ENCODE measurements at regions not wholly inside any gene's neighbourhood (a gene's known extent, or its start where the extent isn't known, plus 50 kb on each side); places are given as distances from the start of the nearest gene placed in this dataset.

- Histone ChIP-seq H3K4me2 (ENCODE audit: low read length) (no peak overlapping the region), H4K20me1 (ENCODE audit: insufficient read depth) (no peaks in the 10 kb centered on the region), H3K9me2 (ENCODE audit: insufficient read depth) (no peaks in the 10 kb centered on the region), H3K27ac (ENCODE audit: low read depth, low read length) (no peak overlapping the region), H3K4me1 (ENCODE audit: control insufficient read depth in 1 of 2, insufficient read depth in 2 of 2, low read length in 2 of 2) (no peaks in the 10 kb centered on the region), H3K4me3 (replicated peaks in 1 of 2; ENCODE audit: low read depth in 1 of 2, low read length in 2 of 2) (no peak overlapping the region), H3K9ac (ENCODE audit: low read length) (no peak overlapping the region), H3K9me3 (ENCODE audit: control insufficient read depth in 1 of 2, insufficient read depth in 1 of 2, low read depth in 1 of 2, low read length in 2 of 2) (no peaks in the 10 kb centered on the region), H3K79me2 (ENCODE audit: insufficient read depth, low read length) (no peaks in the 10 kb centered on the region), H3K36me3 (ENCODE audit: control insufficient read depth in 1 of 2, insufficient read depth in 2 of 2, low read length in 2 of 2) (no peaks in the 10 kb centered on the region), H2AFZ (ENCODE audit: low read depth, low read length, poor library complexity, severe bottlenecking) (no peak overlapping the region), H3K27me3 (ENCODE audit: insufficient read depth, low read length) (no peaks in the 10 kb centered on the region)
- RAD21 ChIA-PET (ENCODE audit: low non-redundant PET in 1 of 2, low total read pairs in 2 of 2, uncharacterized antibody in 2 of 2, unreplicated experiment in 2 of 2), result no interaction called here
- CTCF ChIA-PET, result no interaction called here
- DNase-seq (ENCODE audit: low read depth, low spot score) (no peak), ATAC-seq (no peak)
- intact Hi-C loops (cut with micrococcal nuclease), result no loop called here
- no TSS peak for BruUV-seq (replicated peaks)
- POLR2A ChIA-PET, result no interaction called here
- TF ChIP-seq ZFX (IDR thresholded peaks at IDR 0.05) (no peak), POLR2A (IDR thresholded peaks at IDR 0.05; ENCODE audit: borderline replicate concordance, extremely low read depth, insufficient read depth, insufficient read length) (no peak), EZH2phosphoT487 (IDR thresholded peaks at IDR 0.05; ENCODE audit: borderline replicate concordance) (no peak), CBX3 (IDR thresholded peaks at IDR 0.05; ENCODE audit: low read depth) (no peak), MAX (IDR thresholded peaks at IDR 0.05) (no peak), CTCF (IDR thresholded peaks at IDR 0.05 in 2 of 3, conservative IDR thresholded peaks at IDR 0.05 in 1 of 3; ENCODE audit: borderline replicate concordance in 1 of 3, insufficient read depth in 1 of 3, low read depth in 2 of 3, low read length in 2 of 3) (no peak), RAD21 (IDR thresholded peaks at IDR 0.05; ENCODE audit: low read depth) (no peak), ELF1 (IDR thresholded peaks at IDR 0.05; ENCODE audit: borderline replicate concordance, low read depth) (no peak), CEBPB (IDR thresholded peaks at IDR 0.05; ENCODE audit: low read depth) (no peak), ATF3 (IDR thresholded peaks at IDR 0.05) (no peak), ZBTB33 (IDR thresholded peaks at IDR 0.05; ENCODE audit: extremely low read depth, insufficient replicate concordance, low read length) (no peak), YY1 (IDR thresholded peaks at IDR 0.05; ENCODE audit: extremely low read depth, insufficient replicate concordance, low read depth, low read length) (no peak), TCF7L2 (IDR thresholded peaks at IDR 0.05; ENCODE audit: borderline replicate concordance, extremely low read depth, insufficient read depth, insufficient read length) (no peak)
Measured at GRCh38 chr6:1089859-1090258, 222.0 kb upstream of the FOXQ1 start.
